Ascending aorta (tissue), 2 donors: ENCODE measurements at regions not wholly inside any gene's neighbourhood (a gene's known extent, or its start where the extent isn't known, plus 50 kb on each side); places are given as distances from the start of the nearest gene placed in this dataset.

Experiments
- DNase-seq, 2 donors: peaks; one replicate each; pipeline ENCODE4 v3.0.0-alpha.2; 2019; ENCODE audit warnings: low spot score in 2 of 2
- H3K27ac ChIP-seq, 2 donors: fragments of 200-600 bp; sonication (generic); one replicate each; pipeline ENCODE4 v1.5.1; 2016 to 2017; ENCODE audit warnings: mild to moderate bottlenecking in 1 of 2
- H3K27me3 ChIP-seq: fragments of 200-600 bp; sonication (generic); one replicate; pipeline ENCODE4 v1.5.1; 2017
- H3K36me3 ChIP-seq, 2 donors: fragments of 200-600 bp; sonication (generic); one replicate each; pipeline ENCODE4 v1.5.1; 2016
- H3K4me1 ChIP-seq, 2 donors: fragments of 200-600 bp; sonication (generic); one replicate each; pipeline ENCODE4 v1.5.1; 2016 to 2017; ENCODE audit warnings: mild to moderate bottlenecking in 1 of 2
- H3K4me3 ChIP-seq, 2 donors: fragments of 200-600 bp; sonication (generic); one replicate each; pipeline ENCODE4 v1.5.1; 2016 to 2017; ENCODE audit warnings: mild to moderate bottlenecking in 1 of 2
- H3K9me3 ChIP-seq, 2 donors: fragments of 200-600 bp; sonication (generic); one replicate each; pipeline ENCODE4 v1.5.1; 2016
- CTCF ChIP-seq, 3 experiments: fragments of 200-600 bp in 2 of 3; fragments of 450-650 bp in 1 of 3; sonication (generic) in 2 of 3; IDR thresholded peaks; one replicate each; pipeline ENCODE4 v1.5.1; 2016 to 2019; ENCODE audit warnings: antibody characterized with exemption in 3 of 3, mild to moderate bottlenecking in 1 of 3, moderate library complexity in 1 of 3
- intact Hi-C: fragments of 100-400 bp; cut with DNase I; formaldehyde crosslinking; loops from one replicate; pipeline ENCODE4 v1.15.1; 2023

GRCh38 chr7:137146552-137147337, 196.8 kb downstream of the PTN start:
- Histone ChIP-seq H3K4me3 (no peak overlapping the region), H3K27me3 (no peaks in the 10 kb centered on the region), H3K4me1 (no peaks in the 10 kb centered on the region), H3K36me3 (no peaks in the 10 kb centered on the region), H3K27ac (no peak overlapping the region), H3K9me3 (no peaks in the 10 kb centered on the region)
- DNase-seq: no peak
- TF ChIP-seq CTCF (IDR thresholded peaks at IDR 0.05): no peak
- intact Hi-C loops: no loop called here

- Histone ChIP-seq H3K36me3 (no peaks in the 10 kb centered on the region), H3K27me3 (no peaks in the 10 kb centered on the region), H3K27ac (no peak overlapping the region), H3K4me1 (no peaks in the 10 kb centered on the region), H3K4me3 (no peak overlapping the region), H3K9me3 (no peaks in the 10 kb centered on the region)
- intact Hi-C loops: no loop called here
- DNase-seq: no peak
- no peak for TF ChIP-seq CTCF (IDR thresholded peaks at IDR 0.05)
Observed at GRCh38 chr7:137146012-137146455, 197.5 kb downstream of the PTN start.

DNA sequence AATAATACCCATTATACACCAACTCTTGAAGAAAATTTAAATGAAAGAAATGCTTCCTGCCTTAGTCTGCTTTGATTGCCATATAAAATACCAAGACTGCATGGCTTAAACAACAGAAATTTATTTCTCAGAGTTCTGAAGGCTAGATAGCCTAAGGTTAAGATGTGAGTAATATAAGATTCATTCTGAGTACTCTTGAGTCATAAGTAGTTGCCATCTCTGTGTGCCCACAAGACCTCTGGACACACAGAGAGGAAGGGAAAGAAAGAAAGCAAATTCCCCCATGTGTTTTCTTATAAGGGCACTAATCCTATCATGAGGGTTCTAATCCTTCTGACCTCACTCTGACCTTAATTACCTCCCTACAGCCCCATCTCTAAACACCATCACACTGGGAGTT, 201.2 kb downstream of the PTN start:
- DNase-seq: no peak
- H3K36me3 ChIP-seq: no peaks in the 10 kb centered on the region
- no peaks in the 10 kb centered on the region for H3K4me1 ChIP-seq
- H3K27me3 ChIP-seq: no peaks in the 10 kb centered on the region
- no peak overlapping the region for H3K27ac ChIP-seq
- intact Hi-C loops: no loop called here
- no peaks in the 10 kb centered on the region for H3K9me3 ChIP-seq
- TF ChIP-seq CTCF (IDR thresholded peaks at IDR 0.05): no peak
- H3K4me3 ChIP-seq: no peak overlapping the region

GRCh38 chr7:137135654-137136350, 207.7 kb downstream of the PTN start:
- no peak for TF ChIP-seq CTCF (IDR thresholded peaks at IDR 0.05)
- intact Hi-C loops: no loop called here
- Histone ChIP-seq H3K27me3 (no peaks in the 10 kb centered on the region), H3K4me1 (no peaks in the 10 kb centered on the region), H3K36me3 (no peaks in the 10 kb centered on the region), H3K9me3 (no peaks in the 10 kb centered on the region), H3K27ac (no peak overlapping the region), H3K4me3 (no peak overlapping the region)
- no peak for DNase-seq

- no peak for TF ChIP-seq CTCF (IDR thresholded peaks at IDR 0.05)
- Histone ChIP-seq H3K27me3 (no peaks in the 10 kb centered on the region), H3K36me3 (no peaks in the 10 kb centered on the region), H3K4me3 (no peak overlapping the region), H3K27ac (no peak overlapping the region), H3K4me1 (no peaks in the 10 kb centered on the region), H3K9me3 (no peaks in the 10 kb centered on the region)
- intact Hi-C loops: no loop called here
- DNase-seq: no peak
Observed at GRCh38 chr7:137130751-137131158, 212.8 kb downstream of the PTN start.
